ENCODE measurements at regions not wholly inside any gene's neighbourhood (a gene's known extent, or its start where the extent isn't known, plus 50 kb on each side); places are given as distances from the start of the nearest gene placed in this dataset.
"Not testable (repeated sequence)": the region's sequence is repeated elsewhere in the genome, so short reads cannot be mapped to it uniquely, and the experiment has no call there.

DNA sequence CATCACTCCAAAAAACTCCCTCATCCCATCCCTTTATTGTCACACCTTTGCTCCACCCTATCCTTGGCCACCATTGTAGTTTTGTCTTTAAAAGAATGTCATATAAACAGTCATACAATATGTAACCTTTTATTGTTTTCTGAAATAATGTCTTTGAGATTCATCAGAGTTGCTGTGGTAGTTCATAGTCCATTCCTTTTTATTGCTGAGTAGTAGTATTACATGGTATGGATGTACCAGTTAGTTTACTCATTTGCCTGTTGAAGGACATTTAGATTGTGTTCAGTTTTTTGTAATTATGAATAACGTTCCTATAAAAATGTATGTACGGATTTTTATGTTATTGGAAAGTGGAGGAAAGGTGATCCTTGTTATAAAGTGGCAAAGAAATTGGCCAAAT is 171.8 kb upstream of the GCFC2 start:
- TF ChIP-seq EZH2 (IDR thresholded peaks at IDR 0.05; ENCODE audit: insufficient read depth, poor library complexity, severe bottlenecking): no peak
- TF ChIP-seq EZH2phosphoT487 (IDR thresholded peaks at IDR 0.05; ENCODE audit: insufficient read depth, low read depth): no peak
- Histone ChIP-seq H3K27ac (no peak overlapping the region), H3K36me3 (ENCODE audit: low read depth) (no peaks in the 10 kb centered on the region), H3K9ac (no peak overlapping the region), H4K20me1 (ENCODE audit: insufficient read depth) (no peaks in the 10 kb centered on the region), H2AFZ (no peak overlapping the region), H3K4me3 (no peak overlapping the region), H3F3A (ENCODE audit: insufficient read depth) (no peaks in the 10 kb centered on the region), H3K4me2 (ENCODE audit: unreplicated experiment) (no peak overlapping the region), H3K9me2 (ENCODE audit: insufficient read depth) (no peaks in the 10 kb centered on the region), H3K79me2 (ENCODE audit: insufficient read depth) (no peaks in the 10 kb centered on the region), H3K27me3 (replicated peaks; ENCODE audit: insufficient read depth) (no peaks in the 10 kb centered on the region), H3K9me3 (ENCODE audit: low read depth) (no peaks in the 10 kb centered on the region), H3K4me1 (ENCODE audit: insufficient read depth) (no peaks in the 10 kb centered on the region)
- in situ Hi-C loops (cut with MboI): no loop called here
- WGBS, 2 experiments (ENCODE audit: low coverage in 1 of 2, low lambda C conversion rate in 2 of 2, missing lambda C conversion rate in 2 of 2): 0 to 3% methylated on average over 2 of the region's 2 CpGs
- DNase-seq: no peak

DNA sequence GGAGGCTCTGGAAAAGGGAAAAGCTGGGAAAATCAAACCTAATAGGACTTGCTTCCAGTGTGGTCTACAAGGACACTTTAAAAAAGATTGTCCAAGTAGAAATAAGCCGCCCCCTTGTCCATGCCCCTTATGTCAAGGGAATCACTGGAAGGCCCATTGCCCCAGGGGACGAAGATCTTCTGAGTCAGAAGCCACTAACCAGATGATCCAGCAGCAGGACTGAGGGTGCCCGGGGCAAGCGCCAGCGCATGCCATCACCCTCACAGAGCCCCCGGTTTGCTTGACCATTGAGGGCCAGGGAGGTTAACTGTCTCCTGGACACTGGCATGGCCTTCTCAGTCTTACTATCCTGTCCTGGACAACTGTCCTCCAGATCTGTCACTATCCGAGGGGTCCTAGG is 164.9 kb upstream of the GCFC2 start:
- in situ Hi-C loops (cut with MboI); H3F3A ChIP-seq (ENCODE audit: insufficient read depth): not testable (repeated sequence)

DNA sequence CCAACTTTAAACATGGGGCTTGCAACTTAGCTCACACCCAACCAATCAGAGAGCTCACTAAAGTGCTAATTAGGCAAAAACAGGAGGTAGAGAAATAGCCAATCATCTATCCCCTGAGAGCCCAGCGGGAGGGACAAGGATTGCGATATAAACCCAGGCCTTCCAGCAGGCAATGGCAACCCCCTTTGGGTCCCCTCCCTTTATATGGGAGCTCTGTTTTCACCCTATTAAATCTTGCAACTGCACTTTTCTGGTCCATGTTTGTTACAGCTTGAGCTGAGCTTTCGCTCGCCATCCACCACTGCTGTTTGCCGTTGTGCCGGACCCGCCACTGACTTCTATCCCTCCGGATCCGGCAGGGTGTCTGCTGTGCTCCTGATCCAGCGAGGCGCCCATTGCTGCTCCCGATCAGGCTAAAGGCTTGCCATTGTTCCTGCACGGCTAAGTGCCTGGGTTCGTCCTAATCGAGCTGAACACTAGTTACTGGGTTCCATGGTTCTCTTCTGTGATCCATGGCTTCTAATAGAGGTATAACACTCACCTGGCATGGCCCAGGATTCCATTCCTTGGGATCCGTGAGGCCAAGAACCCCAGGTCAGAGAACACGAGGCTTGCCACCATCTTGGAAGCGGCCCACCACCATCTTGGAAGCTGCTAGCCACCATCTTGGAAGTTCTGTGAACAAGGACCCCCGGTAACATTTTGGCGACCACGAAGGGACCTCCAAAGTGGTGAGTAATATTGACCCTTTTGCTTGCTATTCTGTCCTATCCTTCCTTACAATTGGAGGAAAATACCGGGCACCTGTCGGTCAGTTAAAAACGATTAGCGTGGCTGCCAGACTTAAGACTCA is 161.3 kb upstream of the GCFC2 start:
- H3K27me3 ChIP-seq (replicated peaks; ENCODE audit: insufficient read depth); H4K20me1 ChIP-seq (ENCODE audit: insufficient read depth); H3K79me2 ChIP-seq (ENCODE audit: insufficient read depth); H3K4me3 ChIP-seq; H3K27ac ChIP-seq; H2AFZ ChIP-seq; H3K9me2 ChIP-seq (ENCODE audit: insufficient read depth); in situ Hi-C loops (cut with MboI); H3K9me3 ChIP-seq (ENCODE audit: low read depth); H3K4me2 ChIP-seq (ENCODE audit: unreplicated experiment); H3K36me3 ChIP-seq (ENCODE audit: low read depth); H3K9ac ChIP-seq; H3K4me1 ChIP-seq (ENCODE audit: insufficient read depth); H3F3A ChIP-seq (ENCODE audit: insufficient read depth); DNase-seq: not testable (repeated sequence)
- WGBS, 2 experiments (ENCODE audit: low coverage in 1 of 2, low lambda C conversion rate in 2 of 2, missing lambda C conversion rate in 2 of 2): 61 to 66% methylated on average over 25 of the region's 25 CpGs

More for the DNA sequence above, 164.9 kb upstream of the GCFC2 start:
- not testable (repeated sequence) for H2AFZ ChIP-seq; H3K9me3 ChIP-seq (ENCODE audit: low read depth); H4K20me1 ChIP-seq (ENCODE audit: insufficient read depth); H3K27ac ChIP-seq; H3K9me2 ChIP-seq (ENCODE audit: insufficient read depth); H3K4me1 ChIP-seq (ENCODE audit: insufficient read depth); DNase-seq; H3K27me3 ChIP-seq (replicated peaks; ENCODE audit: insufficient read depth); H3K36me3 ChIP-seq (ENCODE audit: low read depth); H3K4me3 ChIP-seq; H3K79me2 ChIP-seq (ENCODE audit: insufficient read depth); H3K9ac ChIP-seq; H3K4me2 ChIP-seq (ENCODE audit: unreplicated experiment)
- WGBS, 2 experiments (ENCODE audit: low coverage in 1 of 2, low lambda C conversion rate in 2 of 2, missing lambda C conversion rate in 2 of 2): 30 to 41% methylated on average over 7 of the region's 7 CpGs

- H3K79me2 ChIP-seq (ENCODE audit: insufficient read depth): no peaks in the 10 kb centered on the region
- no peak overlapping the region for H3K4me2 ChIP-seq (ENCODE audit: unreplicated experiment)
- no peaks in the 10 kb centered on the region for H3K27me3 ChIP-seq (replicated peaks; ENCODE audit: insufficient read depth)
- H3K27ac ChIP-seq: no peak overlapping the region
- H3K36me3 ChIP-seq (ENCODE audit: low read depth): no peaks in the 10 kb centered on the region
- H4K20me1 ChIP-seq (ENCODE audit: insufficient read depth): no peaks in the 10 kb centered on the region
- no peak overlapping the region for H2AFZ ChIP-seq
- no peaks in the 10 kb centered on the region for H3K4me1 ChIP-seq (ENCODE audit: insufficient read depth)
- in situ Hi-C loops (cut with MboI): no loop called here
- TF ChIP-seq EZH2phosphoT487 (IDR thresholded peaks at IDR 0.05; ENCODE audit: insufficient read depth, low read depth) (no peak), EZH2 (IDR thresholded peaks at IDR 0.05; ENCODE audit: insufficient read depth, poor library complexity, severe bottlenecking) (no peak)
- H3F3A ChIP-seq (ENCODE audit: insufficient read depth): no peaks in the 10 kb centered on the region
- 16 to 21% methylated on average over 6 of the region's 6 CpGs for WGBS, 2 experiments (ENCODE audit: low coverage in 1 of 2, low lambda C conversion rate in 2 of 2, missing lambda C conversion rate in 2 of 2)
- no peak overlapping the region for H3K4me3 ChIP-seq
- DNase-seq: no peak
- H3K9me3 ChIP-seq (ENCODE audit: low read depth): no peaks in the 10 kb centered on the region
- H3K9ac ChIP-seq: no peak overlapping the region
- H3K9me2 ChIP-seq (ENCODE audit: insufficient read depth): no peaks in the 10 kb centered on the region
These were observed 160.0 kb upstream of the GCFC2 start for GRCh38 chr2:75870651-75871137.

DNA sequence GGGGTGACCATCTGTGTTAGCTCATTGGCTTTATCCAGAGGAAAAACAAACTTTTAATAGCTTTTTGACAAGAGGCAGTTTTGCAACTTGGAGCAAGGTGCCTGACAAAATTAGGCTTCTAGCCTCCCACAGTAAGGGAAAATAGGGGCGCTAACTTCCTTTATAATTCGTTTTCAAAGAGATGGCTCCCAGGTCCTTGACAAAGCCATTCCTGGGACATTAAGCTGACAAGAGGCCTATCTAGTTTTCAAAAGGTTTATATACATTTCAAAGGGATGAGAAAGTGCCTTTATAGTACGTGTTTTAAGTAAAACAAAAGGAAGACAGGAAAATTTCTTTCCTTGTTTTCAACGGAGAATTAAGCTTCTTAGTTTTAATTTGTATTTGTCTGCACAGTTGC is 159.4 kb upstream of the GCFC2 start:
- H3K9ac ChIP-seq: no peak overlapping the region
- no peak overlapping the region for H3K4me3 ChIP-seq
- no peaks in the 10 kb centered on the region for H4K20me1 ChIP-seq (ENCODE audit: insufficient read depth)
- H3K4me2 ChIP-seq (ENCODE audit: unreplicated experiment): no peak overlapping the region
- no peaks in the 10 kb centered on the region for H3K4me1 ChIP-seq (ENCODE audit: insufficient read depth)
- H3K9me2 ChIP-seq (ENCODE audit: insufficient read depth): no peaks in the 10 kb centered on the region
- H3K9me3 ChIP-seq (ENCODE audit: low read depth): no peaks in the 10 kb centered on the region
- H3K36me3 ChIP-seq (ENCODE audit: low read depth): no peaks in the 10 kb centered on the region
- WGBS, 2 experiments (ENCODE audit: low coverage in 1 of 2, low lambda C conversion rate in 2 of 2, missing lambda C conversion rate in 2 of 2): 26 to 27% methylated on average over 4 of the region's 4 CpGs
- in situ Hi-C loops (cut with MboI): no loop called here
- TF ChIP-seq EZH2phosphoT487 (IDR thresholded peaks at IDR 0.05; ENCODE audit: insufficient read depth, low read depth) (no peak), EZH2 (IDR thresholded peaks at IDR 0.05; ENCODE audit: insufficient read depth, poor library complexity, severe bottlenecking) (no peak)
- no peak overlapping the region for H2AFZ ChIP-seq
- no peaks in the 10 kb centered on the region for H3K79me2 ChIP-seq (ENCODE audit: insufficient read depth)
- H3K27me3 ChIP-seq (replicated peaks; ENCODE audit: insufficient read depth): no peaks in the 10 kb centered on the region
- H3F3A ChIP-seq (ENCODE audit: insufficient read depth): no peaks in the 10 kb centered on the region
- H3K27ac ChIP-seq: no peak overlapping the region
- no peak for DNase-seq

Data from GM23248 (cell line).